ENCODE measurements at regions not wholly inside any gene's neighbourhood (a gene's known extent, or its start where the extent isn't known, plus 50 kb on each side); places are given as distances from the start of the nearest gene placed in this dataset.

- TF ChIP-seq YY1 (IDR thresholded peaks at IDR 0.05; ENCODE audit: low read depth): no peak
- TF ChIP-seq TAF1 (IDR thresholded peaks at IDR 0.05; ENCODE audit: low read depth): no peak
- no peak for TF ChIP-seq USF1 (IDR thresholded peaks at IDR 0.05)
- no peak for TF ChIP-seq RAD21 (IDR thresholded peaks at IDR 0.05; ENCODE audit: low read depth)
- TF ChIP-seq NFIC (IDR thresholded peaks at IDR 0.05): no peak
- no peak for TF ChIP-seq MAX (IDR thresholded peaks at IDR 0.05)
- no peak for TF ChIP-seq FOXM1 (IDR thresholded peaks at IDR 0.05; ENCODE audit: borderline replicate concordance, low read depth)
- TF ChIP-seq EP300 (IDR thresholded peaks at IDR 0.05; ENCODE audit: borderline replicate concordance): no peak
- no peak for TF ChIP-seq EGR1 (IDR thresholded peaks at IDR 0.05)
- TF ChIP-seq CREB1 (IDR thresholded peaks at IDR 0.05; ENCODE audit: low read depth): no peak
Observed at GRCh38 chr12:67449591-67450052, 180.5 kb downstream of the CAND1 start.

All from Ishikawa (cell line).